ENCODE measurements at regions not wholly inside any gene's neighbourhood (a gene's known extent, or its start where the extent isn't known, plus 50 kb on each side); places are given as distances from the start of the nearest gene placed in this dataset.

- ChIA-PET POLR2A (no interaction called here), CTCF (ENCODE audit: low intra/inter-chr PET ratio, low total read pairs) (no interaction called here)
- no peak overlapping the region for H3K4me2 ChIP-seq (ENCODE audit: low read depth, low read length)
- ATAC-seq, result no peak
- H3K27ac ChIP-seq (ENCODE audit: extremely low read length, insufficient read depth, low read length), result no peak overlapping the region
- no peak for FAIRE-seq
- no peaks in the 10 kb centered on the region for H3K4me1 ChIP-seq (ENCODE audit: insufficient read depth, low read length)
- no peaks in the 10 kb centered on the region for H3K79me2 ChIP-seq (ENCODE audit: insufficient read depth, low read length)
- intact Hi-C loops (cut with micrococcal nuclease; ENCODE audit: unreplicated experiment) (no loop called here), in situ Hi-C loops (cut with HindIII; ENCODE audit: extremely low pct_ligation_motif_present, low pct_unique_long_range_greater_than_20kb) (no loop called here)
- no peak overlapping the region for H2AFZ ChIP-seq (ENCODE audit: low read length)
- WGBS (ENCODE audit: low lambda C conversion rate), result 100% methylated on average over 1 of the region's 4 CpGs
- H3K36me3 ChIP-seq (replicated peaks in 1 of 2; ENCODE audit: control insufficient read depth in 1 of 2, insufficient read depth in 2 of 2, low read length in 2 of 2), result no peaks in the 10 kb centered on the region
- no peak overlapping the region for H3K4me3 ChIP-seq (replicated peaks in 1 of 3; ENCODE audit: insufficient read depth in 1 of 3, low read depth in 2 of 3, low read length in 3 of 3)
- no peaks in the 10 kb centered on the region for H4K20me1 ChIP-seq (ENCODE audit: insufficient read depth, low read length)
- BruUV-seq (replicated peaks), result no TSS peak
- DNase-seq (ENCODE audit: low spot score), result no peak
- no peaks in the 10 kb centered on the region for H3K9me3 ChIP-seq (ENCODE audit: low read length)
- H3K9ac ChIP-seq (ENCODE audit: insufficient read depth, low read depth, low read length), result no peak overlapping the region
- 0 out of 5 replicates have a peak, but pooled peaks cover 1 to 21% of the 10 kb centered on the region in 2 experiments for H3K27me3 ChIP-seq (ENCODE audit: control insufficient read depth in 1 of 2, insufficient read depth in 2 of 2, low read length in 2 of 2)
- TF ChIP-seq MTA1 (CRISPR knock-in tag; IDR thresholded peaks at IDR 0.05; ENCODE audit: borderline replicate concordance) (no peak), SETDB1 (CRISPR knock-in tag; IDR thresholded peaks at IDR 0.05; ENCODE audit: borderline replicate concordance) (no peak), NCOA5 (CRISPR knock-in tag; IDR thresholded peaks at IDR 0.05) (no peak), NR2C2 (CRISPR knock-in tag; IDR thresholded peaks at IDR 0.05; ENCODE audit: borderline replicate concordance) (no peak), ARID5B (CRISPR knock-in tag; IDR thresholded peaks at IDR 0.05) (no peak), ZFP91 (CRISPR knock-in tag; IDR thresholded peaks at IDR 0.05; ENCODE audit: borderline replicate concordance) (no peak), MED13 (CRISPR knock-in tag; IDR thresholded peaks at IDR 0.05) (no peak), PLRG1 (conservative IDR thresholded peaks at IDR 0.05) (no peak), ZNF142 (CRISPR knock-in tag; IDR thresholded peaks at IDR 0.05) (no peak), CEBPB (IDR thresholded peaks at IDR 0.05; ENCODE audit: borderline replicate concordance, low read depth, low read length) (no peak), POLR2A (IDR thresholded peaks at IDR 0.05; ENCODE audit: insufficient read depth in 1 of 2, low read depth in 2 of 2, low read length in 2 of 2) (no peak), ZIK1 (CRISPR knock-in tag; IDR thresholded peaks at IDR 0.05; ENCODE audit: borderline replicate concordance, low read depth) (no peak), ZNF446 (CRISPR knock-in tag; IDR thresholded peaks at IDR 0.05) (no peak), ETV6 (CRISPR knock-in tag; conservative IDR thresholded peaks at IDR 0.05) (no peak)
These were observed 93.1 kb downstream of the PCDH1 start for GRCh38 chr5:141785135-141785534.

All from HepG2 (cell line).